GM12891 (cell line): ENCODE measurements at regions not wholly inside any gene's neighbourhood (a gene's known extent, or its start where the extent isn't known, plus 50 kb on each side); places are given as distances from the start of the nearest gene placed in this dataset.

Experiments used
- DNase-seq: peaks from one replicate; pipeline ENCODE4 v3.0.0; 2011; ENCODE audit warnings: low spot score; ENCODE audit not compliant: insufficient read length
- FAIRE-seq: peaks from 2 replicates; lab custom pipeline; 2011; peaks lifted over from hg19 to GRCh38; lab: Jason Lieb, UNC
- PAX5 ChIP-seq: IDR thresholded peaks from 2 replicates; pipeline ENCODE4 v1.6.1; 2011; ENCODE audit warnings: low read length, moderate library complexity, mild to moderate bottlenecking; ENCODE audit not compliant: insufficient read depth, severe bottlenecking
- POLR2A ChIP-seq: IDR thresholded peaks from 2 replicates; pipeline ENCODE4 v1.6.1; 2011; ENCODE audit warnings: low read depth, low read length, control low read depth
- POLR2AphosphoS5 ChIP-seq: IDR thresholded peaks from 2 replicates; pipeline ENCODE4 v1.6.1; 2011; ENCODE audit warnings: low read depth, low read length, control low read depth
- POU2F2 ChIP-seq: IDR thresholded peaks from 2 replicates; pipeline ENCODE4 v1.6.1; 2011; ENCODE audit warnings: low read depth, mild to moderate bottlenecking, control low read depth, low read length, moderate library complexity
- SPI1 ChIP-seq: IDR thresholded peaks from 2 replicates; pipeline ENCODE4 v1.6.1; 2011; ENCODE audit warnings: low read depth, low read length, control low read depth
- TAF1 ChIP-seq: IDR thresholded peaks from 2 replicates; pipeline ENCODE4 v1.6.1; 2011; ENCODE audit warnings: low read depth, low read length, control low read depth

DNA sequence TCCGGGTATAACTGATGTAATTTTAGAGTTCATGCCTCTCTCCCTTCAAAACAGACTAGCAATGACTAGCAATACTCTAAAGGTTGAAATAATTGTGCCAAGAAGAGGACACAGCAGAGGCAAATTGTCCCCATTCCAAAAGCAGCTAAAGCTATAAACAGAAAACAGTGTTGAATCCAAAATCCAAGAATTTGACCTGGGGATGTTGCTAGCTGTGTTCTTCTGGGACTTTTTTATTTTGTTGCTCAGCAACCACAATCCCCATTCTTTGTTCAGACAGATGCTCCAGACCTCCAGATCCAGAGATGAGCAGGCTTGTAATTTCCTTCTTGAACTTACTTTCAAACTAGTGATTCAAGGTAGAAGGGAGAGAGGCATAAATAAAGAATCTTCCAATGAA lies 191.5 kb downstream of the FOXB1 start:
- TF ChIP-seq TAF1 (no peak), POLR2A (no peak), POU2F2 (no peak), POLR2AphosphoS5 (no peak), PAX5 (no peak), SPI1 (no peak)
- DNase-seq, result no peak
- FAIRE-seq, result no peak

DNA sequence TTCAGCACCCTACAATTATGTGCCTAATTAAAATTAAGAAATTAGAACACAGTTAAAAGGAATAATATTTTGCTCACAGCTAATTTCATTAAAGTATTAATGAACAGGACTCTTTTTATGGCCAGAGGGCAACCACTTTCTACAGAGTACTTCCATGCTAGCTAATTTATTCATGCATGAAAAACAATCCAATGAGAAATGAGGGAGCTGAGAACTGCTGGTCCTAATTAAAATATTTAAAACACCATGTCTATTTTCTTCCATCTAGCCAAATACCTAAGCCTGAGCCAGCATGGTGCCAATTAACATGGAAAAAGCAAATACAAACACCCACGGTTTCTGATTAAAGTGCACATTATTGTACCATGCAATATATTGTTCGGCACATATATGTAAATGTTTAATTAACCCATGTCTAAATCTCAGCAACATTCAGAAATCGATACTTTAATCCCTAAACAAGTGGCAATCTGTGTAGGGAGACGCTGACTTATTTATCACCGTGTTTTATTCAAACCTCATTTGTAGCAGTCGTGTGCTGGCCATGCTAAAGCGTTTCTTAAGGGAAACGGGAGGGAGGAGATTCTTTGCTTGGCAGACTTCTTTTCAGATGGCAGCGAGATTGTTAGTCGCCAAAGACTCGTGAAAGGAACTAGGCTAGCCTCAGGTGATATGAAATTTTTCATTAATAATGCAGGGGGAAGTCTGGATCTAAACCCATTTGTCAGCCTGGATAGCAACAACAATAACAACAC lies 193.5 kb downstream of the ANXA2 start:
- no peak for TF ChIP-seq PAX5
- no peak for TF ChIP-seq POU2F2
- no peak for TF ChIP-seq TAF1
- no peak for TF ChIP-seq POLR2A
- TF ChIP-seq POLR2AphosphoS5, result no peak
- TF ChIP-seq SPI1, result no peak
- DNase-seq (no peak), FAIRE-seq (no peak)

DNA sequence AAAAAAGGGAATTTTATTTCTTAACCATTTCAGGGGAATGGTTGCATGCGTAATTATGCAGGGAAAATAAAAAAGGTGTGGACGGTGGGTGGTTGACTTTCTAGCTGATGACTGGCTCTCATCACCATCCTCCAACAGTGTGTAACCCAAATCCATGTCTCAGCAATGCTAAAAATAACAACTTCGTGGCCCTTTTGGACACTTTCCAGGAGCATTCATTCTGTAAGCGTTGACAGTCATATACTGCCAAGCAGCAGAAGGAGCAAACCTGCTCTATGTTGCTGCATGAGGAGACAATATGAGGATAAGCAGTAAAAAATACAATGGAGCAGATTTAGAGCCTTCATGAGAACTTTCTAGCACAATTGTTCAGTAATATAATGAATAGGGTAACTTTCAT lies 189.1 kb downstream of the ANXA2 start:
- FAIRE-seq (no peak), DNase-seq (no peak)
- TF ChIP-seq SPI1 (no peak), POU2F2 (no peak), PAX5 (no peak), POLR2A (no peak), TAF1 (no peak), POLR2AphosphoS5 (no peak)

DNA sequence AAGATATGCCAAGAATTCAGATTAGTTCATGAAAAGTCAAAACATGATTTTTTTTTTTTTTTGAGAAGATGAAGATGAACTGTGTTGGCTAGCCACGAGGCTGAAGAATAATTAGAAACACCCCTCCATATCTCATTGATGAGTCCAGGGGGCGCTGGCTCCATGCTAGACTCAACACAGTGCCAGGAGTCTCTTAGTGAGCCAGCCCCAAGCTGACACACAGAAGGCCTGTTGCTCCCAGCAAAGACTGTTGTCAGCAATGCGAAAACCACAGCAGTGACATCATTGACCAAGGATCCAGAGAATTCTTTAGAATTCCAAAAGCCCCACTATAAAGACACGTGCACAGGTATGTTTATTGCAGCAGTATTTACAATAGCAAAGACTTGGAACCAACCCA lies 185.2 kb downstream of the ANXA2 start:
- TF ChIP-seq TAF1 (no peak), POU2F2 (no peak), POLR2AphosphoS5 (no peak), SPI1 (no peak), PAX5 (no peak), POLR2A (no peak)
- DNase-seq, result no peak
- FAIRE-seq, result no peak

DNA sequence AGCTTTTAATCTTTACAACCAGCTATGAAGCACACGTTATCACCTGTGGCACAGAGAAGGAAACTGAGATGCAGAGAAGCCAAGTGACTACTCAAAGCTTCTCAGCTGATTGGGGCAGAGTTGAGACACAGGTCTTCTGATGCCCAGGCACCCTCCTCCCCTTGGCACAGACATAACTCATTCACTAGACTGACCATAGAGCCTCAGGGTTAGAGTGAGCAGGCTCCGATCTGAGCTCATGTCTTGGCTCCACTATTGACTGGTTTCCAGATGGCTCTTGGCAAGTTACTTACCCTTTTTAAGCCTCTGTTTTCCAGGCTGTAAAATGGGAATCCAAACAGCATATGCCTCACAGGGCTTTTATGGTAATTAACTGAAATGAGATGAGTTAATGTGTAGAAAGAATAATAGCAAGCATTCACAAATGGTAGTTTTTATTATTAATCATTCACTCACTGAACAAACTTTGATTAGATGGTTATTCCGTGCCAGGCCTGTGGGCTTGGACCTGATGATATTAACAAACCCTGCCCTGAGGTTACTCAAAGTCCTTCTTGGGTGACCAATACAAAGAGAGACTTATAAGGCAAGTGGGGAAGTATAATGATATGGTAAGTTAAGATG lies 184.3 kb downstream of the ANXA2 start:
- FAIRE-seq (no peak), DNase-seq (no peak)
- TF ChIP-seq POLR2A, result no peak
- TF ChIP-seq POU2F2, result no peak
- TF ChIP-seq PAX5, result no peak

DNA sequence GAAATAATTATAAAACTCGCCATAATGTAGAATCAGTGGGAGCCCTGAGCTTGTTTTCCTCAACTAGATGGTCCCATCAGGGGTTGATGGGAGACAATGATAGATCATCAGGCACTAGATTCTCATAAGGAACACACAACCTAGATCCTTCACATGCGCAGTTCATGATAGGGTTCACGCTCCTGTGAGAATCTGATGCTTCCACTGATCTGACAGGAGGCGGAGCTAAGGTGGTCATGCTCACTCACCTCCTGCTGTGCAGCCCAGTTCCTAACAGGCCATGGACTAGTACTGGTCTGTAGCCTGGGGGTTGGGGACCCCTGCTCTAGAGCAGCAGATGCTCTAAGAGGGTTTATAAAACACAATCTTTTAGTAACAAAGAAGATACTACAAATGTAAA lies 183.6 kb downstream of the ANXA2 start:
- FAIRE-seq (no peak), DNase-seq (no peak)
- TF ChIP-seq POU2F2 (no peak), TAF1 (no peak), PAX5 (no peak), SPI1 (no peak), POLR2AphosphoS5 (no peak), POLR2A (no peak)

DNA sequence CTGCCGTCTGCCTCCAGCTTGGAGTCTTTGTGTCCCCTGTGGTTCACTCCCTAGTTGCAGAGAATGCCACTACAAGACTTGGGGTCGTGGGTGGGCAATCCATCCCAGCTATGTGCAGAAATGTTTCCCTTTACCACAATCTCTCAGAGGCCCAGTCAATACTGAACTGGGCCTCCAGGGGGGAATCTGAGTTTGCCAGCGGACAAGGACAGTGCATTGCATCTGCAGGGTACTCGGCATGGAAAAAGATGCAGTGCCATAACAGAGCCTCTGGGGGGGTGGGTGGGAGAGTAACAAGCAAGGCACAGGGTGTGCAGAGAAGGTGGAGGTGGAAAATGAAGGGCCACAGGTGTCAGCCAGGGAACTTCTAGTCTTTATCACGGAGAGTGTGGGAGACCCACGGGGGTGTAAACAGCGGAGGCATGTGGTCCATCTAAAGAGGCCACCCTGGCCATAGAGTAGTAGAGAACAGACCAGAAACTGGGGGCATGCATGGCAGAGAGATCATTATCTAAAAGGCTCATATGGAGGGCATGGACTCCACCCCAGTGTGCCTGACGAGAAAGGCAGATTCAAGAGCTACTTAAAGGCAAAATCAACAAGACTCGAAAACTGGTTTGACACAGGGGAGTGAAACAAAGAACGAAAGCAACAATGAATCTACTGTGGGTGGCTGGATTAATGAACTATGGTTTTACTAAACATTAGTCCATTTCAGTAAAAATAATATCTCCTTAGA lies 182.4 kb downstream of the ANXA2 start:
- no peak for TF ChIP-seq SPI1
- no peak for TF ChIP-seq POLR2AphosphoS5
- no peak for TF ChIP-seq TAF1
- TF ChIP-seq POLR2A, result no peak
- TF ChIP-seq POU2F2, result no peak
- TF ChIP-seq PAX5, result no peak
- FAIRE-seq (no peak), DNase-seq (no peak)

DNA sequence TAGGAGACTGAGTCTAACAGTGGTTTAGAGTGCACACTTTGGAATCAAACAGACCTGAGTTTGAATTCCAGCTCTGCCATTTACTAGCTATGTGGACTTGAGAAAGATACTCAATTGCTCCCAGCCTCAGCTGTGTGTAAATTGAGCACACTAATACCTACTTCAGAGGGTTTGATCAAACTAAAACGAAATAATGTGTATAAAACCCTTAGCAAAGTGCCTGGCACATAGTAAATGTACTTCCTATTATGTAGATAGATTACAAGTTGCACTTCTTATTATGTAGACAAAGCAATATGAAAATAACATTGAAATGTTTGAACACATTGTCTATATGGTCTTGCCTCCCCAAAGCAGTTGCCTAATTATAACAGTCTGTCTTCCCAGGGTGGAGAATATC lies 180.6 kb downstream of the ANXA2 start:
- DNase-seq, result no peak
- no peak for FAIRE-seq
- TF ChIP-seq TAF1 (no peak), POU2F2 (no peak), PAX5 (no peak), POLR2AphosphoS5 (no peak), SPI1 (no peak), POLR2A (no peak)

DNA sequence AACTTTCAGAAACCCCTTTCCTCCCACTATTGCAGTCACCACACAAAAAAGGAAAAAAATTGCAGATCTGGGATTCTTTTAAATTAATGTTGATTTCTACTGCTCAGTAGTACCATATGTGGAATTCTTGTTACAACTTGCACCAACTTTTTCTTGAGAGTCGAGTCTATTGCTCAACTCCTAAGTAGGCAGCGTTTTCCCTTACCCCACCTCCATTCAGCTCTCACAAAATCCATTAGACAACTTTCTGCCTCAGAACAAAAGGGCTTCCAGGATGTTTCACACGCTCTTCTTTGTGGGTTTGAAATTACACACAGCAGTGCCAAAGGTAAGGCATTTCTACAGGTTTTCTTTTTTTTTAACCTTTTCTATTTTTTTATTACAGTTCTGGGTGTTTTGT lies 179.5 kb downstream of the ANXA2 start:
- no peak for TF ChIP-seq POLR2AphosphoS5
- TF ChIP-seq PAX5, result no peak
- DNase-seq, result no peak
- no peak for FAIRE-seq
